Stimulated activated CD4-positive, alpha-beta T cell treated with anti-CD3 and anti-CD28 coated beads, Interleukin-12 subunit alpha, Interleukin-12 subunit beta, amount 100 ng/mL, for 4 hours (primary cell): ENCODE measurements at regions not wholly inside any gene's neighbourhood (a gene's known extent, or its start where the extent isn't known, plus 50 kb on each side); places are given as distances from the start of the nearest gene placed in this dataset.

Experiments
- DNase-seq: peaks from one replicate; pipeline ENCODE4 v3.0.0-alpha.2; 2020

- no peak for DNase-seq
Observed at GRCh38 chr12:75784591-75784990, 247.0 kb downstream of the PHLDA1 start.

GRCh38 chr12:75783093-75783877 lies 248.3 kb downstream of the PHLDA1 start:
- DNase-seq: no peak

DNA sequence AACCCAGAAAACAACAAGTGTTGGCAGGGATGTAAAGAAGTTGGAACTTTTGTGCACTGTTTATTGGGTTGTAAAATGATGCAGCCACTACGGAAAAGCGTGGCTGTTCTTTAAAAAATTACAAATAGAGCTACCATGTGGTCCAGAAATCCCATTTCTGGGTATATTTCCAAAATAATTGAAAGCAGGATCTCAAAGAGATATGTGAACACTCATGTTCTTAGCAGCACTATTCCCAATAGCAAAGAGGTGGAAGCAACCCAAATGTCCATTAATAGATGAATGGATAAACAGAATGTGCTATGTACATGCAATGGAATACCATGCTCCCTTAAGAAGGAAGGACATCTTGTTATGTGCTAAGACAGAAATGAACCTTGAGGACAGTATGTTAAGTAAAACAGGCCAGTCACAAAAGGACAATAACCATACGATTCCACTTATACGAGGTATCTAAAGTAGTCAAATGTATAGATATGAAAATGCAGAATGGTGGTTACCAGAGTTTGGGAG lies 249.5 kb downstream of the PHLDA1 start:
- DNase-seq: no peak

GRCh38 chr12:75781532-75782046 lies 250.0 kb downstream of the PHLDA1 start:
- DNase-seq: no peak

DNA sequence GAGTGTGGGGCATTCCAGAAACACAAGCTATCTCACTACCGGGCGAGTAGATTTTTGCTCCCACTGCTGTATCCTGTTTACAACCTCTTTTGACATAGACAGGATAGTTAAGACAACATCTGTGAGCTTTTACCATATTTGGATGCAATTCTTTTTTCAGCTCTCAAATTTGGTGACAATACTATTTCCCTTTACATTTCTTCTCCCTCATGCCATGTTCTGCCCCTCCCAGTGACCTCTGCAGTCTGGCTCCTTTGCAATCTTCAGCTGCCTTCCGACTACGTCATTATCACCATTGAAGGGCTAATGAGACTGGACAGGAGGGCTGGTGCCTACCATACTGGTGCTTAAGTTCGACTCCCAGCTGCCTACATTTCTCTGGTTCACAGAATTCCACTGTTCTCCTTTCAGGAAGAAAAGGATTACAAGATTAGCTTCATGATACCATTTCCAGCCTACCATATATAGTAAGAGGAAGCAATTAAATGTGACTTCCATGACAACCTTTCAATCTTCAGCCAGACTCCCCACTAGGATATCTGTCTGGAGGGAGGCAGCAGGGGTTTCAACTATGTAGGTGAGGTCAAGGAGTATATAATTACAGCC lies 251.6 kb downstream of the PHLDA1 start:
- no peak for DNase-seq

- no peak for DNase-seq
Observed at GRCh38 chr12:75774261-75775052, 257.1 kb downstream of the PHLDA1 start.

- DNase-seq: no peak
Observed at GRCh38 chr12:75773377-75773776, 258.2 kb downstream of the PHLDA1 start.

DNA sequence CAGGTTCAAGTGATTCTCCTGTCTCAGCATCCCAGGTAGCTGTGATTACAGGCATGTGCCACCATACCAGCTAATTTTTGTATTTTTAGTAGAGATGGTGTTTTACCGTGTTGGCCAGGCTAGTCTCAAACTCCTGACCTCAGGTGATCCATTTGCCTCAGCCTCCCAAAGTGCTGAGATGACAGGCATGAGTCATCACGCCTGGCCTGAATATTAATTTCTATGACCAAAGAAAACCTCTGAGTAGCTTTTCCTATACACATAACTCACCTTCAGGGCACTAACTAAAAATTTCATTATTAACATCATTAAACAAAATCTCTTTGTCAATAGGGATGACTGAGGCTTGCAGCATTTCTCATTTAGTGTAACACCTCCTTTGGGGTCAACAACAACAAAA lies 259.6 kb upstream of the KRR1 start:
- no peak for DNase-seq

DNA sequence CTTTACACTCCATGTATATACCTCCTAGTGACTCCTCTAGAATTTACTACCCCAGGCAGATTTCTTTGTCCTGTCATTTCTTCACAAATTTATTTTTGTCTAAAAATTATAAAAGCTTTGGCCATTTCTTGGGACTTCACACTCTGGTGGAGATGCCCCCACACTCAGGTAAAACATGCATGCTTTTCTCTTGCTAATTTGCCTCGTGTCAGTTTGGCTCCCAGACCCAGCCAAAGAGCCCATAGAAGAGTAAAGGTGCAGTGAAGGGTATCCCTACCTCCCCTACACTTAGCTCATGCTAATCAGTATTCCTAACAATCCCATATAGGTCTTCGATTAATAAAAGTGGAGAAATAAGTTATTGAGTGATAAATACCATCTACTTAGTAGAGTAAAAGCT lies 256.5 kb upstream of the KRR1 start:
- no peak for DNase-seq

DNA sequence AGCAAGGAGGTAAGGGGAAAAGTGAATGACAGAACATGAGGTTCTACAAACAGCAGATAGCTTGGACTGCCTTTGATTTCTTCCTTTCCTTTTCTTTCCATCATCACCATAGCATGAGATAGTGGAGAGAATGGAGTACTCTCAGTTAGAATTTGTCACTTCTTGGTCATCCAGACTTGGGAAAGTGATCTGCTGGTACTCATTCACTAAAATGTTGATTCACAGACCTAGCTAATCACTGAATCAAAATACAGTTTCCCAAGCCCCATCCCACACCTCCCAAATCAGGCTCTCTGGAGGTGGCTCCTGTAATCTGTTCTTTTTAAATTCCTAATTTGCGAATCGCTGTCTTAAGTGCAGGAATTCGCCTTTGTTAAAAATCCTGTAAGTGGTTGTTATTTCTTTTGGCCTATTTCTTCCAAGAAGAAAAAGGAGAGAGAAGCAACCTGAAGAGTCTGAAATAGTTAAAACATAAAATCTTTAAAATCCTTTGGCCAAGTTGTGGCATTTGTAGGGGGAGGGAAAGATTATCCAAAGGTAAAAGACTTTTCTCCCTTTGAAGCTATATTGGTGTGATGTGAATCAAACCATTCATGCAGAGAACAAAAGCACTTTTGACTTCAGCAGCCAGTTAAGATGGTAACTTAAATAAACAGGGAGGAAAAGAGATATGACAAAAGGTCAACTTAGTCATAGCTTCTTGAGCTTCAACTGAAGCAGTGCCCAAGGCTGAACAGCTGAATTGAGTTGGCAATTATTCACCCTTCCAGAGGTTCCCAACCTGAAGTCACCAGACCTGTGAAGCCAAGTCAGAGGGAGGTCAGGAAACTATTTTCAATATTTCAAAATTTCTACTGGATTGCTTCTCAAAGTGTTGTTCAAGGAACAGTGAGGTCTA lies 255.1 kb upstream of the KRR1 start:
- no peak for DNase-seq

GRCh38 chr12:75765170-75766059 lies 254.0 kb upstream of the KRR1 start:
- no peak for DNase-seq

GRCh38 chr12:75764091-75764841 lies 252.9 kb upstream of the KRR1 start:
- DNase-seq: no peak

- no peak for DNase-seq
Observed at GRCh38 chr12:75760573-75761294, 249.3 kb upstream of the KRR1 start.

- no peak for DNase-seq
Observed at GRCh38 chr12:75759842-75760572, 248.6 kb upstream of the KRR1 start.

DNA sequence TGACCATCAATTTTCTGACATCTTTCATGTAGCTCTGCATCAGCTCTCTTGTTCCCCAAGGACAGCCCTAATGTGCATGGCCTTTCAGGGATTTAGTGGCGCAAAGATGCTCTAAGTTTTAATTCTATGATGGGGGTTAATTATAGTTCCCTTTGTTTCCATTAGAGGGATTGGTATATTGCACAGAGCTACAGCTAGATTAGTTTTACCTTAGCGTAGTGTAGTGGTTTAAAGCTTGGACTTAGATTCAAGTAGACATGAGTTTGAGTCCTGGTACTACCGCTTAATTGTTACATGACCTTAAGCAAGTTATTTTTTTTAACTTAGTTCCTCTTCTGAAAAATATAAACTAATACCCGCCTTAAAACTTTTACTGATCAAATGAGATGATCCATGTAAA lies 247.8 kb upstream of the KRR1 start:
- no peak for DNase-seq

DNA sequence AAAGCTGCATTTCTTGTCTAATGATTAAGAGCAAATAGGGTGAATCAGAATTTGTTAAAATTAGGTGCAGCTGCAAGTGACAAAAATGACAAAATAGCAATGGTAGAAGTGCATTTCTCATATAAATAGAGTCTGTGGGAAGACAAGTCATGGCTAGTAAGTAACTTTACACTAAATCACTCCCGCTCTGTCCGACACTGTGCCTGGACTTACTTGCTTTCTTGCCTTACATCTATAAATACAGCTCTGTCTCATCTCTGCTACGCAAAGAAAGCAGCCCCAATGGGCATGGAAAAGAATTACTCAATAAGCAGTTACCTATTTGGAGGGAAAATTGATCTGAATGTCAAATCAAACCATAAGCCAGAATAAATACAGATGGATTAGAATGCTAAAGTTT lies 245.4 kb upstream of the KRR1 start:
- no peak for DNase-seq

DNA sequence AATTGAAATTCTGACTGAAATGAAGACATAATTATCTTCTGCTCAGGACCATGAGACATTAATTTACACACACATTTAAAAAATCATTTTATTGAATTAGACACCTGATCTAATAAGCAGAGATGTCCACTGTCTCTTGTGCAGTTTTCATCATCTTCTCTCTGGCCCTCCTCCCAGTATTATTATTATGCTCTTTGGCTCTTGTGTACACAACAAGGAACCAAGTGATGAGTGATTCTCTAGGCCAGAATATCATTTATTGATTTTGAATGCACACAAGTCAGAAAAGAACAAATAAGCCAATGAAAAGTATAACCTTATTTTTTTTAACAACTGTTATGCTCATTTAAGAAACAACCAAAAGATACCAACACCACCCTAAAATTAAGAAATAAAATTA lies 244.7 kb upstream of the KRR1 start:
- no peak for DNase-seq

GRCh38 chr12:75754698-75755097 lies 243.3 kb upstream of the KRR1 start:
- no peak for DNase-seq

DNA sequence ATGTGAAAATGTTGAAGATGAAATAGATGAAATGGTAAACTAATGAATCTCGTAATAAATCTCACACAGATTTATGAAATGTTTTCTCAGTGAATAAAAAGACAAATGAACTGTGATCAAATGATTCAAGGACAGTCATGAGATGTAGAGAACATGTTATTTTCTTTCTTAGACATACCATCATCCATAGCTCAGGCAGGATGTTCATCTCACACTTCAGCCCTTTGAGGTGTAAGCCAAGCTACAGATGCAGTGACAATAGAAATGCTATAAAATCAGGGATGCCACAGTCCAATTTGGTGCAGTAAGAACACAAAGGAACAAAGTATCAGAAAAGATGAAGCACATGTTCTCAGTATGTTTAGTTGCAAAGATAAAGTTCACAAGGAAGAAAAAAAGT lies 242.7 kb upstream of the KRR1 start:
- no peak for DNase-seq
